GM12872 (cell line): ENCODE measurements at regions not wholly inside any gene's neighbourhood (a gene's known extent, or its start where the extent isn't known, plus 50 kb on each side); places are given as distances from the start of the nearest gene placed in this dataset.

ENCODE experiments used
- TF ChIP-seq, protein P1 (sequence below): IDR thresholded peaks from 3 replicates; pipeline ENCODE4 v1.5.1; 2011; ENCODE audit warnings: low read depth, mild to moderate bottlenecking, low read length, moderate library complexity; ENCODE audit not compliant: insufficient read depth

DNA sequence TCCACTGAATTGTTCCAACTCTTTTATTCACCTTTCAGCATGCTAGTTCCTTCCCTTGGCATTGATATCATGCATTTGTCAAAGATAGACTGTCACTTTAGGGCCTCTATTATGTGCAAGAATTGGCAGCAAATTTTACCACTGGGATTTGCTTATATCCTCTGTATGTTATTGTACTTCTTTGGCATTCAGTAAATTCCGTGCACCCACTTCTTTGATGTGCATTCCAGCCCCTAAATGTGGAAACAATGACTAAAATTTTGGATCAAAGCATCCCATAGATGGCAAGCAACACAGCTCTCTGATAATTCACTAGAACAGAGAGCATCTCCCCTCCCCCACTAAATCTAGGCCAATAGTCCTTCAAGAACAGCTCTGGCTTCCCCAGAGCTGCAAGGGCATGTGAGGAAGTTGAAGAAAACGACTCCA lies 399.0 kb upstream of the HNRNPA3 start:
- TF ChIP-seq, protein P1, sequence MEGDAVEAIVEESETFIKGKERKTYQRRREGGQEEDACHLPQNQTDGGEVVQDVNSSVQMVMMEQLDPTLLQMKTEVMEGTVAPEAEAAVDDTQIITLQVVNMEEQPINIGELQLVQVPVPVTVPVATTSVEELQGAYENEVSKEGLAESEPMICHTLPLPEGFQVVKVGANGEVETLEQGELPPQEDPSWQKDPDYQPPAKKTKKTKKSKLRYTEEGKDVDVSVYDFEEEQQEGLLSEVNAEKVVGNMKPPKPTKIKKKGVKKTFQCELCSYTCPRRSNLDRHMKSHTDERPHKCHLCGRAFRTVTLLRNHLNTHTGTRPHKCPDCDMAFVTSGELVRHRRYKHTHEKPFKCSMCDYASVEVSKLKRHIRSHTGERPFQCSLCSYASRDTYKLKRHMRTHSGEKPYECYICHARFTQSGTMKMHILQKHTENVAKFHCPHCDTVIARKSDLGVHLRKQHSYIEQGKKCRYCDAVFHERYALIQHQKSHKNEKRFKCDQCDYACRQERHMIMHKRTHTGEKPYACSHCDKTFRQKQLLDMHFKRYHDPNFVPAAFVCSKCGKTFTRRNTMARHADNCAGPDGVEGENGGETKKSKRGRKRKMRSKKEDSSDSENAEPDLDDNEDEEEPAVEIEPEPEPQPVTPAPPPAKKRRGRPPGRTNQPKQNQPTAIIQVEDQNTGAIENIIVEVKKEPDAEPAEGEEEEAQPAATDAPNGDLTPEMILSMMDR = no peak

DNA sequence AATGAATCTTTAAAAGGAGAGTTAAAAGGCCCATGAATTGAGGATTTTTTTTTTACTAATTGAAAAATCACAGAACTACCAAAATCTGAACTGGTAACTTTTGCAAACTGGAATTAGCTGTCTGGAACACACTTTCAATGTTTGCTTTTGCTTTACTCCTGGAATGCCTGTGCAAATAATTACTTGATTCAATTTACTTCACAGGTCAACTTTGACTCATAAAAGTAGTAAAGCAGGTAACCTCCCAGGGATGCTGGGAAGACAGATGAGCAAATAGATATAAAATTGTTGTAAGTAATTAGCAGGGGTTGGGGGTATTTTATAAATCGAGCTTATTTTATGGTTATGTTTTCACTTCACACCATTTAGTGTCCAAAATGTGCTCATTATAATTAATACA lies 398.3 kb upstream of the HNRNPA3 start:
- TF ChIP-seq, protein P1 = no peak

DNA sequence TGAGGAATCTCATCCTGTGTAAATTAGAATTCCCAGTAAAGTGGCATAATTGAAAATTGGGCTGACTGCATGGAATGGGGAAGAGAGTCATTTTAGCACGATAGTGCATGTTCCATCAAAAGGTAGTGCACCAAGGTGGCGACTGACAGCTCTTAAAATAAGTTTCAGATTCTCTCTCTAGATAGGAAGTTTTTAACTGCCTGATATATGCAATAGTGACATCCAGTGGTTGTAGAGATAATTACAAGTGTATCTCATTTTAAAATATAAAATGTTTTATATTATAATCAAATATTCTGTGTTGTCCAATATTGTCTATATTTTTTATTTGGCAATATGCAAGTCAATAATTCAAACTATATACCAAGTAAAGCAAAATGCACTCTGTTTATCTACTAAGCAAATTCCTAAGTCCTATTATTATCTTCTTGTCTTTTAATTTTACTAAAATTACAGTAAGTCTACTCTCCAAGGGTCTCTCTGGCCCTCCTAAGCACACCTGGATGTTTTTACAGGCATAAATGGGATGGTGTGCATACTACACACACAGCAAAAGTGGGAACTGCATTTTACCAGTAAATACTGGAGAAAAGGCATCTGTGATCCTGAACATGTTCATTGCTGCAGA lies 397.7 kb upstream of the HNRNPA3 start:
- TF ChIP-seq, protein P1 = peak; percentile 38

DNA sequence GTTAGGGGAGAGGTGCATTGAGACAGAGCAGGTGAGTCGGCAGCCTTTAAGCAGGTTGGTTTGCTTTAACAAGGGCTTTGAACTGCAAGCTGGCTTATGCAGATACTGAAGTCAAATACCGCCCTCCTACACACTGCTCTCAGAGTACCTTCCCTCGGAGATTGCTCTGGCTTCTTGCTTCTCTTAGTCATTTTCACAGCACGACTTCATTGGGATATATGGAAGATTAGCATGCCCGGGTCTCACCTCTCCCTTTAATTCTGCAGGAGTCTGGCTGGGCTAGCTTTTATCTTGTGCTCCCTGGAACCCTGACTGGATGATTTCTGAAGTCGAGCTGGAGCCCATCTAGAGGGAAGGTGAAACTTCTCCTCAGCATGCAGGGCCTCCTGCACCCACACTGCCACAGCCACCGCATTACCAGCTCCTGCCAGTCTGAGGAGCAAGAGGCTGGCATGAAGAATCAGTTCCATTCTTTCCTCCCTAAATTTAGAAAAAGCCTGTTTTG lies 395.5 kb upstream of the HNRNPA3 start:
- TF ChIP-seq, protein P1 = peak; percentile 43; the same call in 2 of the 3 replicates

DNA sequence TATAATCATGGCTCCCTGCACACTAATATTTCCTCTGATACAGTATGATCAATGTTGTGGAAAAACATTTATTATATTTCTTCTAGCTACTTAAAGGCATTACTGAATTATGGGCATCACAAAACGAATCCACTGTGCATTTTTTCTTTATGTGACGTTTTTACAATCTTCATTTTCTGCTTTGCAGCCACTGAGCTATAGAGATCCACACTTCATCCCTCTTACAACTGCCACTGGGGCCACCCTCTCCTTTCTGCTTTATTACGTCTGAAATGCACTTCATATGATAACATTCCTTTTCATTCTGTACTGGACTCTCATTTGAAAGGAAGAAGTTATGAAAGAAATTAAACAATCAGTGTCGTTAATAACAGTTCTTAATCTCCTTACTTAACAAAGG lies 394.5 kb upstream of the HNRNPA3 start:
- TF ChIP-seq, protein P1 = no peak

- TF ChIP-seq, protein P1 = no peak
These were observed 394.0 kb upstream of the HNRNPA3 start for GRCh38 chr2:176818617-176819016.

GRCh38 chr2:176819306-176819705 lies 393.3 kb upstream of the HNRNPA3 start:
- TF ChIP-seq, protein P1 = no peak
